WTC11 (cell line): ENCODE measurements at regions not wholly inside any gene's neighbourhood (a gene's known extent, or its start where the extent isn't known, plus 50 kb on each side); places are given as distances from the start of the nearest gene placed in this dataset.

Experiments
- ATAC-seq: fragments of 200-7000 bp; cut with Tn5 transposase; 2 replicates; pipeline ENCODE4 v1.10.0; 2021; ENCODE audit warnings: mild to moderate bottlenecking, moderate library complexity
- CTCF ChIA-PET: fragments of 300-600 bp; sonication (Branson Sonifier 250); formaldehyde crosslinking; loops from one replicate; lab custom pipeline; 2021; ENCODE audit warnings: antibody characterized with exemption; lab: Charles Lee
- POLR2A ChIA-PET: fragments of 350-600 bp; sonication (Branson Sonifier 250); formaldehyde crosslinking; loops from one replicate; lab custom pipeline; 2021; ENCODE audit warnings: antibody characterized with exemption; lab: Charles Lee
- DNase-seq: peaks from one replicate; pipeline ENCODE4 v3.0.0; 2021; ENCODE audit warnings: low spot score
- H3K27ac Mint-ChIP-seq: 2 replicates; pipeline ENCODE4 v1.8.0; 2021; ENCODE audit warnings: mixed read lengths
- H3K27me3 Mint-ChIP-seq: 2 replicates; pipeline ENCODE4 v1.8.0; 2021; ENCODE audit warnings: low read depth, mild to moderate bottlenecking, moderate library complexity, mixed read lengths
- H3K36me3 Mint-ChIP-seq: 2 replicates; pipeline ENCODE4 v1.8.0; 2021; ENCODE audit warnings: mixed read lengths
- H3K4me1 Mint-ChIP-seq: 2 replicates; pipeline ENCODE4 v1.8.0; 2022; ENCODE audit warnings: mixed read lengths
- H3K4me3 Mint-ChIP-seq: 2 replicates; pipeline ENCODE4 v1.8.0; 2021; ENCODE audit warnings: mild to moderate bottlenecking, moderate library complexity, mixed read lengths
- H3K9me3 Mint-ChIP-seq: 2 replicates; pipeline ENCODE4 v1.8.0; 2021; ENCODE audit warnings: mixed read lengths
- AFF4 ChIP-seq: sonication (generic); formaldehyde crosslinking; IDR thresholded peaks from 2 replicates; pipeline ENCODE4 v1.8.1; 2023; ENCODE audit warnings: mild to moderate bottlenecking, missing genetic modification reagents, borderline replicate concordance
- ATF3 ChIP-seq: sonication (generic); formaldehyde crosslinking; conservative IDR thresholded peaks from 2 replicates; pipeline ENCODE4 v1.8.1; 2022; ENCODE audit warnings: mild to moderate bottlenecking, missing genetic modification reagents
- CTCF ChIP-seq: fragments of 200-600 bp; IDR thresholded peaks from 2 replicates; pipeline ENCODE4 v1.8.0; 2022; ENCODE audit warnings: antibody characterized with exemption
- ELF4 ChIP-seq: sonication (generic); formaldehyde crosslinking; IDR thresholded peaks from 2 replicates; pipeline ENCODE4 v1.8.1; 2022; ENCODE audit warnings: low read depth, mild to moderate bottlenecking, moderate library complexity, missing genetic modification reagents
- GRHL2 ChIP-seq: fragments of 250-450 bp; sonication (Bioruptor Pico); IDR thresholded peaks from 2 replicates; pipeline ENCODE4 v1.8.0; 2022; ENCODE audit warnings: mild to moderate bottlenecking, moderate library complexity; ENCODE audit not compliant: insufficient replicate concordance, severe bottlenecking
- IRF1 ChIP-seq: sonication (generic); formaldehyde crosslinking; IDR thresholded peaks from 2 replicates; pipeline ENCODE4 v1.8.0; 2023; ENCODE audit warnings: missing genetic modification reagents
- MLX ChIP-seq: sonication (generic); formaldehyde crosslinking; IDR thresholded peaks from 2 replicates; pipeline ENCODE4 v1.8.1; 2023; ENCODE audit warnings: mild to moderate bottlenecking, missing genetic modification reagents, moderate library complexity
- OVOL2 ChIP-seq: fragments of 250-450 bp; sonication (Bioruptor Pico); IDR thresholded peaks from 2 replicates; pipeline ENCODE4 v1.9.0; 2021; ENCODE audit warnings: mild to moderate bottlenecking, borderline replicate concordance
- RORB ChIP-seq: fragments of 250-450 bp; sonication (Bioruptor Pico); IDR thresholded peaks from 2 replicates; pipeline ENCODE4 v1.9.0; 2021; ENCODE audit warnings: mild to moderate bottlenecking
- SOX15 ChIP-seq: fragments of 250-450 bp; sonication (Bioruptor Pico); IDR thresholded peaks from 2 replicates; pipeline ENCODE4 v1.9.0; 2021; ENCODE audit warnings: mild to moderate bottlenecking
- TEAD4 ChIP-seq: sonication (generic); formaldehyde crosslinking; IDR thresholded peaks from 2 replicates; pipeline ENCODE4 v1.8.0; 2022; ENCODE audit warnings: mild to moderate bottlenecking, missing genetic modification reagents
- TP53 ChIP-seq: sonication (generic); formaldehyde crosslinking; IDR thresholded peaks from 2 replicates; pipeline ENCODE4 v1.8.1; 2023; ENCODE audit warnings: mild to moderate bottlenecking, missing genetic modification reagents
- ZBTB43 ChIP-seq: sonication (generic); formaldehyde crosslinking; IDR thresholded peaks from 2 replicates; pipeline ENCODE4 v1.8.1; 2023; ENCODE audit warnings: mild to moderate bottlenecking, missing genetic modification reagents
- ZNF317 ChIP-seq: sonication (generic); formaldehyde crosslinking; IDR thresholded peaks from 2 replicates; pipeline ENCODE4 v1.8.1; 2023; ENCODE audit warnings: low read depth, mild to moderate bottlenecking, moderate library complexity, missing genetic modification reagents, borderline replicate concordance
- ZNF425 ChIP-seq: fragments of 250-450 bp; sonication (Bioruptor Pico); conservative IDR thresholded peaks from 2 replicates; pipeline ENCODE4 v1.9.0; 2021; ENCODE audit warnings: mild to moderate bottlenecking
- ZNF512 ChIP-seq: sonication (generic); formaldehyde crosslinking; IDR thresholded peaks from 2 replicates; pipeline ENCODE4 v1.8.1; 2022; ENCODE audit warnings: missing genetic modification reagents, borderline replicate concordance
- ZNF671 ChIP-seq: fragments of 250-450 bp; sonication (Bioruptor Pico); IDR thresholded peaks from 2 replicates; pipeline ENCODE4 v1.8.0; 2021; ENCODE audit warnings: mild to moderate bottlenecking

GRCh38 chr7:37604078-37604477 is 79.5 kb upstream of the GPR141 start:
- H3K27ac Mint-ChIP-seq = no peak overlapping the region
- POLR2A ChIA-PET = no interaction called here
- H3K9me3 Mint-ChIP-seq = peaks cover 2% of the 10 kb centered on the region
- no peak overlapping the region for H3K4me3 Mint-ChIP-seq
- CTCF ChIA-PET = no interaction called here
- no peaks in the 10 kb centered on the region for H3K4me1 Mint-ChIP-seq
- DNase-seq = no peak
- TF ChIP-seq ATF3 (CRISPR knock-in tag) (no peak), ELF4 (no peak), SOX15 (no peak), TP53 (CRISPR knock-in tag) (no peak), MLX (no peak), ZNF512 (CRISPR knock-in tag) (no peak), ZNF671 (no peak), TEAD4 (no peak), ZBTB43 (CRISPR knock-in tag) (no peak), ZNF425 (CRISPR knock-in tag) (no peak), ZNF317 (no peak), RORB (CRISPR knock-in tag) (no peak), CTCF (no peak), IRF1 (CRISPR knock-in tag) (no peak), OVOL2 (CRISPR knock-in tag) (no peak), AFF4 (CRISPR knock-in tag) (no peak), GRHL2 (CRISPR knock-in tag) (no peak)
- H3K27me3 Mint-ChIP-seq = no peaks in the 10 kb centered on the region
- H3K36me3 Mint-ChIP-seq = no peaks in the 10 kb centered on the region
- ATAC-seq = no peak
